Gastroesophageal sphincter (tissue), 3 donors: ENCODE measurements at regions not wholly inside any gene's neighbourhood (a gene's known extent, or its start where the extent isn't known, plus 50 kb on each side); places are given as distances from the start of the nearest gene placed in this dataset.

Experiments used
- CTCF ChIP-seq, 4 experiments: fragments of 200-600 bp in 2 of 4; fragments of 450-650 bp in 2 of 4; sonication (generic) in 1 of 4; IDR thresholded peaks; one replicate each; pipeline ENCODE4 v1.5.1; 2017 to 2019; ENCODE audit warnings: antibody characterized with exemption in 4 of 4, mild to moderate bottlenecking in 2 of 4, moderate library complexity in 2 of 4
- POLR2A ChIP-seq, 2 donors: fragments of 450-650 bp; IDR thresholded peaks; one replicate each; pipeline ENCODE4 v1.6.1; 2017; ENCODE audit warnings: antibody characterized with exemption in 2 of 2, mild to moderate bottlenecking in 2 of 2, moderate library complexity in 1 of 2

GRCh38 chr18:41693008-41693407 lies 262.0 kb upstream of the PIK3C3 start:
- TF ChIP-seq POLR2A (IDR thresholded peaks at IDR 0.05) (no peak), CTCF (IDR thresholded peaks at IDR 0.05) (no peak)
